K562 (cell line): ENCODE measurements at regions not wholly inside any gene's neighbourhood (a gene's known extent, or its start where the extent isn't known, plus 50 kb on each side); places are given as distances from the start of the nearest gene placed in this dataset.

Experiments used
- ATAC-seq: fragments of 200-7000 bp; cut with Tn5 transposase; 3 replicates; pipeline ENCODE4 v1.9.1; 2020; ENCODE audit warnings: moderate library complexity
- BruUV-seq: library from RNA; stranded (reverse); fragments of 400-500 nt; replicated peaks from 2 replicates; lab custom pipeline; 2021; lab: Mats Ljungman, UMichigan
- CTCF ChIA-PET: fragments of 300-600 bp; formaldehyde crosslinking; extraction: SDS; loops from one replicate; lab custom pipeline; 2021; ENCODE audit warnings: low intra/inter-chr PET ratio; lab: Yijun Ruan, JAX
- POLR2A ChIA-PET: fragments of 300-600, 350-650 bp; sonication (Branson Sonifier 250); formaldehyde crosslinking; extraction: SDS; loops from one replicate; lab custom pipeline; 2021; ENCODE audit warnings: antibody characterized with exemption, inconsistent platforms; lab: Yijun Ruan, JAX
- DNase-seq, 4 experiments: peaks; one replicate each; pipeline versions ENCODE4 v3.0.0 to v3.0.0-alpha.2; 2011 to 2018; ENCODE audit warnings: low spot score in 3 of 4, mixed read lengths in 3 of 4; ENCODE audit errors: extremely low read depth in 1 of 4
- FAIRE-seq: peaks from 2 replicates; lab custom pipeline; 2011; peaks lifted over from hg19 to GRCh38; lab: Jason Lieb, UNC
- H2AFZ ChIP-seq: 2 replicates; pipeline ENCODE4 v1.6.0; 2011; ENCODE audit warnings: low read depth, low read length, control low read depth, inconsistent platforms
- H3K27ac ChIP-seq: fragments of 200-600 bp; 3 replicates; pipeline ENCODE4 v1.8.0; 2011; ENCODE audit warnings: low read depth, mild to moderate bottlenecking, control low read depth, inconsistent platforms, low read length, moderate library complexity, mixed read lengths; ENCODE audit errors: extremely low read depth
- H3K27me3 ChIP-seq, 2 experiments: fragments of 300-600 bp in 1 of 2; 2 replicates in 1 of 2; 3 replicates in 1 of 2; pipeline versions ENCODE4 v1.6.0 to v1.8.0; 2011; ENCODE audit warnings: inconsistent platforms in 2 of 2, low read length in 2 of 2, mild to moderate bottlenecking in 1 of 2, mixed read lengths in 1 of 2, moderate library complexity in 1 of 2; ENCODE audit not compliant: control insufficient read depth in 2 of 2, insufficient read depth in 2 of 2
- H3K36me3 ChIP-seq: fragments of 300-600 bp; 3 replicates; pipeline ENCODE4 v1.8.0; 2011; ENCODE audit warnings: mild to moderate bottlenecking, low read length, inconsistent platforms; ENCODE audit not compliant: control insufficient read depth, insufficient read depth
- H3K4me1 ChIP-seq, 2 experiments: fragments of 200-600 bp in 1 of 2; replicated peaks in 1 of 2; 2 replicates in 1 of 2; 3 replicates in 1 of 2; pipeline versions ENCODE4 v1.5.1 to v1.8.0; 2011; ENCODE audit warnings: inconsistent platforms in 2 of 2, low read length in 2 of 2, mild to moderate bottlenecking in 1 of 2, mixed read lengths in 1 of 2, moderate library complexity in 1 of 2; ENCODE audit not compliant: control insufficient read depth in 2 of 2, insufficient read depth in 2 of 2
- H3K4me2 ChIP-seq: 2 replicates; pipeline ENCODE4 v1.6.1; 2011; ENCODE audit warnings: low read length, control low read depth, inconsistent platforms, mixed read lengths; ENCODE audit not compliant: insufficient read depth
- H3K4me3 ChIP-seq: fragments of 200-600 bp; sonication (generic), shearing (Covaris generic); 2 replicates; pipeline ENCODE4 v1.5.1; 2016; ENCODE audit warnings: control low read depth, inconsistent platforms
- H3K79me2 ChIP-seq: fragments of 200-600 bp; 3 replicates; pipeline ENCODE4 v1.8.0; 2011; ENCODE audit warnings: low read length, inconsistent platforms; ENCODE audit not compliant: control insufficient read depth, insufficient read depth
- H3K9ac ChIP-seq, 2 experiments: 2 replicates each; pipeline versions ENCODE4 v1.6.0 to v1.6.1; 2011; ENCODE audit warnings: low read depth in 2 of 2, low read length in 2 of 2, control low read depth in 1 of 2, inconsistent platforms in 1 of 2, mild to moderate bottlenecking in 1 of 2, mixed read lengths in 1 of 2; ENCODE audit not compliant: insufficient read depth in 1 of 2
- H3K9me1 ChIP-seq: one replicate; pipeline ENCODE4 v1.6.0; 2011; ENCODE audit warnings: inconsistent platforms, mild to moderate bottlenecking, low read length, moderate library complexity; ENCODE audit not compliant: control insufficient read depth, insufficient read depth
- H3K9me3 ChIP-seq: replicated peaks from 2 replicates; pipeline ENCODE4 v1.5.1; 2011; ENCODE audit warnings: low read depth, low read length, inconsistent platforms; ENCODE audit not compliant: control insufficient read depth, insufficient read depth
- H4K20me1 ChIP-seq: replicated peaks from 2 replicates; pipeline ENCODE4 v1.6.1; 2011; ENCODE audit warnings: low read length, inconsistent platforms, mixed read lengths; ENCODE audit not compliant: control insufficient read depth, insufficient read depth
- CEBPB ChIP-seq: fragments of 450-650 bp; IDR thresholded peaks from 2 replicates; pipeline ENCODE4 v1.6.1; 2016; ENCODE audit warnings: missing genetic modification characterization, missing compliant biosample characterization
- CHD4 ChIP-seq: fragments of 200-600 bp; sonication (generic); IDR thresholded peaks from 3 replicates; pipeline ENCODE4 v1.6.1; 2012; ENCODE audit warnings: low read depth, mild to moderate bottlenecking, mixed read lengths, low read length, inconsistent platforms; ENCODE audit not compliant: insufficient read depth, insufficient replicate concordance, poor library complexity, severe bottlenecking
- IRF9 ChIP-seq: fragments of 450-650 bp; IDR thresholded peaks from 2 replicates; pipeline ENCODE4 v1.6.1; 2016; ENCODE audit warnings: missing biosample characterization, missing genetic modification characterization
- NFATC3 ChIP-seq: fragments of 450-650 bp; IDR thresholded peaks from 2 replicates; pipeline ENCODE4 v1.6.1; 2017; ENCODE audit warnings: mild to moderate bottlenecking
- PML ChIP-seq: IDR thresholded peaks from 2 replicates; pipeline ENCODE4 v1.6.1; 2012; ENCODE audit warnings: low read length, inconsistent platforms
- SNRNP70 ChIP-seq: fragments of 200-400 bp; formaldehyde crosslinking; optimal IDR thresholded peaks from 2 replicates; pipeline ENCODE3; 2017; ENCODE audit warnings: low read depth, low read length
- ZFP30 ChIP-seq: fragments of 250-450 bp; sonication (Bioruptor Pico); IDR thresholded peaks from 2 replicates; pipeline ENCODE4 v1.8.0; 2022; ENCODE audit warnings: moderate library complexity, mild to moderate bottlenecking, inconsistent platforms, borderline replicate concordance
- ZNF586 ChIP-seq: fragments of 450-650 bp; formaldehyde crosslinking; conservative IDR thresholded peaks from 2 replicates; pipeline ENCODE4 v1.4.0; 2020; ENCODE audit warnings: mild to moderate bottlenecking, moderate library complexity
- WGBS: fragments of 100-300 bp; shearing (Covaris generic); methylation state at CpG from one replicate; pipeline ENCODE4 v1.1.6; 2016; ENCODE audit warnings: low coverage, mixed read lengths; ENCODE audit not compliant: insufficient coverage; ENCODE audit errors: missing lambda C conversion rate; 5-methylcytosine and 5-hydroxymethylcytosine counted together
- in situ Hi-C: fragments of 300-500 bp; cut with MboI; formaldehyde crosslinking; loops from 4 replicates; pipeline ENCODE4 v1.15.0; 2018; ENCODE audit warnings: inconsistent platforms, mixed read lengths
- intact Hi-C: fragments of 100-400 bp; cut with micrococcal nuclease; formaldehyde crosslinking; loops from 2 replicates; pipeline ENCODE4 v1.14.2; 2022
- TF ChIP-seq, protein P1 (sequence below), 3 experiments: fragments of 200-800 bp in 1 of 3; fragments of 250-450 bp in 1 of 3; fragments of 450-650 bp in 1 of 3; sonication (Bioruptor Pico) in 1 of 3; sonication (Bioruptor generic) in 1 of 3; formaldehyde crosslinking in 1 of 3; IDR thresholded peaks; 2 replicates each; pipeline versions ENCODE4 v1.6.1 to v1.8.0; 2016 to 2022; ENCODE audit warnings: mild to moderate bottlenecking in 2 of 3, missing genetic modification characterization in 2 of 3, missing compliant biosample characterization in 1 of 3, moderate library complexity in 1 of 3
- TF ChIP-seq, protein P2 (sequence below): fragments of 250-450 bp; sonication (Bioruptor Pico); IDR thresholded peaks from 2 replicates; pipeline ENCODE4 v1.5.1; 2021; ENCODE audit warnings: mild to moderate bottlenecking

DNA sequence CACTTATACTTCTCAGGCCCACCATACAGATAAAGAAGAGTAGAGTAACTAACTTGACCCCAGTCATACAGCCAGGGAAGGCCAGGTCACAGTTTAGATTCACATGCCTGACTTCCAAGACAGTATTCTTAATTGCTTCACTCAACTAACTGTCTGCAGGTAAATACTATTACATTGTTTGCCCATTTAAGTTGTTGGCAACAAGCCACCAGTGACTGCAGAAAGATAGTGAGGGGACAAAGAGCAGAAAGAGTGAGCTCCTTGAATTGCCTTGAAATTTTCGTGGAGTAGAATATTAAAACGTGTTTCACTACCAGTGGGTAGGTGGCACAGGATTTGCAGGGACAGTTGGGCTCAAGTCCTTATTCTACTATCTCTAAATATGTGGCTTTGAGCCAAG lies 146.3 kb upstream of the RMST start:
- no peak for FAIRE-seq
- Histone ChIP-seq H3K27me3 (no peaks in the 10 kb centered on the region), H4K20me1 (no peaks in the 10 kb centered on the region), H3K4me1 (no peaks in the 10 kb centered on the region), H2AFZ (no peak overlapping the region), H3K79me2 (no peaks in the 10 kb centered on the region), H3K36me3 (no peaks in the 10 kb centered on the region), H3K4me3 (no peak overlapping the region), H3K9ac (no peak overlapping the region), H3K9me1 (no peaks in the 10 kb centered on the region), H3K27ac (no peak overlapping the region), H3K9me3 (no peaks in the 10 kb centered on the region), H3K4me2 (no peak overlapping the region)
- 0% methylated on average over 2 of the region's 2 CpGs for WGBS
- no TSS peak for BruUV-seq
- CTCF ChIA-PET, result no interaction called here
- in situ Hi-C loops, result loop anchor here (25.0 kb wide), 1 partner anchor 1071 kb away; no protein-coding TSS in a partner anchor
- intact Hi-C loops, result loop anchor here (10.0 kb wide), 1 partner anchor 58 kb away; no protein-coding TSS in a partner anchor
- no peak for DNase-seq
- ATAC-seq, result no peak
- TF ChIP-seq PML (no peak), ZFP30 (no peak), NFATC3 (no peak), CHD4 (no peak)
- POLR2A ChIA-PET, result no interaction called here

DNA sequence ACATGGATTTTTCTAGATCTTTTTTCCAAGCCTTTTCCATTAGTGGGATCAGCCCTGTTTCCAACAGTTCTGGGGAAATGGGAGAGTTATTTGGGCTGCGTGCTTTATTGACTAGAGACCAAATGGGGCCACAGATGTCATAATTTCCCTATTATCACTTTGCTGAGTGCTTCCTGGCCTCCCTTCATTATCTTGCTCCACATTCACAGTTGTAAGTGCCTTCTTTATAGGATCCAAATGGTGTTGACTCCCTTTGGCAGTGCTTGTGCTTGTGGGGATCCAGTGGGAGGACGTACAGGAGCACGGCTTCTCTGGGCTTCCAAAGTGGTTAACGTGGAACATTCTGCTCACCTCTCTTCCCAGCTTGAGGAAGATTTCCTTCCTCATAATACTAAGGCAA lies 141.0 kb upstream of the RMST start:
- CTCF ChIA-PET, result no interaction called here
- Histone ChIP-seq H3K9me1 (no peaks in the 10 kb centered on the region), H4K20me1 (no peaks in the 10 kb centered on the region), H2AFZ (no peak overlapping the region), H3K27ac (no peak overlapping the region), H3K27me3 (no peaks in the 10 kb centered on the region), H3K9ac (no peak overlapping the region), H3K79me2 (no peaks in the 10 kb centered on the region), H3K4me1 (no peaks in the 10 kb centered on the region), H3K4me2 (no peak overlapping the region), H3K9me3 (no peaks in the 10 kb centered on the region), H3K36me3 (no peaks in the 10 kb centered on the region), H3K4me3 (no peak overlapping the region)
- in situ Hi-C loops (loop anchor here (25.0 kb wide), 1 partner anchor 1066 kb away; no protein-coding TSS in a partner anchor), intact Hi-C loops (no loop called here)
- no TSS peak for BruUV-seq
- no peak for FAIRE-seq
- 0% methylated on average over 4 of the region's 4 CpGs for WGBS
- no peak for ATAC-seq
- POLR2A ChIA-PET, result no interaction called here
- no peak for DNase-seq
- TF ChIP-seq CEBPB (no peak), ZNF586 (CRISPR knock-in tag) (no peak), IRF9 (no peak), SNRNP70 (no peak)
- TF ChIP-seq, protein P1, sequence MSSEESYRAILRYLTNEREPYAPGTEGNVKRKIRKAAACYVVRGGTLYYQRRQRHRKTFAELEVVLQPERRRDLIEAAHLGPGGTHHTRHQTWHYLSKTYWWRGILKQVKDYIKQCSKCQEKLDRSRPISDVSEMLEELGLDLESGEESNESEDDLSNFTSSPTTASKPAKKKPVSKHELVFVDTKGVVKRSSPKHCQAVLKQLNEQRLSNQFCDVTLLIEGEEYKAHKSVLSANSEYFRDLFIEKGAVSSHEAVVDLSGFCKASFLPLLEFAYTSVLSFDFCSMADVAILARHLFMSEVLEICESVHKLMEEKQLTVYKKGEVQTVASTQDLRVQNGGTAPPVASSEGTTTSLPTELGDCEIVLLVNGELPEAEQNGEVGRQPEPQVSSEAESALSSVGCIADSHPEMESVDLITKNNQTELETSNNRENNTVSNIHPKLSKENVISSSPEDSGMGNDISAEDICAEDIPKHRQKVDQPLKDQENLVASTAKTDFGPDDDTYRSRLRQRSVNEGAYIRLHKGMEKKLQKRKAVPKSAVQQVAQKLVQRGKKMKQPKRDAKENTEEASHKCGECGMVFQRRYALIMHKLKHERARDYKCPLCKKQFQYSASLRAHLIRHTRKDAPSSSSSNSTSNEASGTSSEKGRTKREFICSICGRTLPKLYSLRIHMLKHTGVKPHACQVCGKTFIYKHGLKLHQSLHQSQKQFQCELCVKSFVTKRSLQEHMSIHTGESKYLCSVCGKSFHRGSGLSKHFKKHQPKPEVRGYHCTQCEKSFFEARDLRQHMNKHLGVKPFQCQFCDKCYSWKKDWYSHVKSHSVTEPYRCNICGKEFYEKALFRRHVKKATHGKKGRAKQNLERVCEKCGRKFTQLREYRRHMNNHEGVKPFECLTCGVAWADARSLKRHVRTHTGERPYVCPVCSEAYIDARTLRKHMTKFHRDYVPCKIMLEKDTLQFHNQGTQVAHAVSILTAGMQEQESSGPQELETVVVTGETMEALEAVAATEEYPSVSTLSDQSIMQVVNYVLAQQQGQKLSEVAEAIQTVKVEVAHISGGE (CRISPR knock-in tag; IDR thresholded peaks at IDR 0.05), result no peak
- TF ChIP-seq, protein P2, sequence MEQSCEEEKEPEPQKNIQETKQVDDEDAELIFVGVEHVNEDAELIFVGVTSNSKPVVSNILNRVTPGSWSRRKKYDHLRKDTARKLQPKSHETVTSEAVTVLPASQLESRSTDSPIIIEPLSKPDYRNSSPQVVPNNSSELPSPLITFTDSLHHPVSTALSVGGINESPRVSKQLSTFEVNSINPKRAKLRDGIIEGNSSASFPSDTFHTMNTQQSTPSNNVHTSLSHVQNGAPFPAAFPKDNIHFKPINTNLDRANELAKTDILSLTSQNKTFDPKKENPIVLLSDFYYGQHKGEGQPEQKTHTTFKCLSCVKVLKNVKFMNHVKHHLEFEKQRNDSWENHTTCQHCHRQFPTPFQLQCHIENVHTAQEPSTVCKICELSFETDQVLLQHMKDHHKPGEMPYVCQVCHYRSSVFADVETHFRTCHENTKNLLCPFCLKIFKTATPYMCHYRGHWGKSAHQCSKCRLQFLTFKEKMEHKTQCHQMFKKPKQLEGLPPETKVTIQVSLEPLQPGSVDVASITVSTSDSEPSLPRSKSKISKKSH (CRISPR knock-in tag), result no peak
